HG03565 (cell line): ENCODE measurements at regions not wholly inside any gene's neighbourhood (a gene's known extent, or its start where the extent isn't known, plus 50 kb on each side); places are given as distances from the start of the nearest gene placed in this dataset.

Experiments
- ATAC-seq: cut with Tn5 transposase; IDR thresholded peaks from one replicate; pipeline ENCODE4 v1.9.1; 2021; ENCODE audit warnings: mild to moderate bottlenecking, moderate library complexity; ENCODE audit not compliant: unreplicated experiment

- ATAC-seq: no peak
Observed at GRCh38 chr1:50358962-50359361, 64.3 kb downstream of the DMRTA2 start.

- ATAC-seq: no peak
Observed at GRCh38 chr1:50357186-50357585, 66.1 kb downstream of the DMRTA2 start.

GRCh38 chr1:50354813-50355212, 68.4 kb downstream of the DMRTA2 start:
- ATAC-seq: no peak

- ATAC-seq: no peak
Observed at GRCh38 chr1:50352428-50352827, 70.8 kb downstream of the DMRTA2 start.

- no peak for ATAC-seq
Observed at GRCh38 chr1:50350868-50351267, 72.4 kb downstream of the DMRTA2 start.

GRCh38 chr1:50350421-50350820, 72.8 kb downstream of the DMRTA2 start:
- no peak for ATAC-seq

GRCh38 chr1:50349242-50349565, 74.0 kb downstream of the DMRTA2 start:
- ATAC-seq: no peak

GRCh38 chr1:50348449-50349241, 74.6 kb downstream of the DMRTA2 start:
- ATAC-seq: no peak

- no peak for ATAC-seq
Observed at GRCh38 chr1:50347933-50348332, 75.3 kb downstream of the DMRTA2 start.

- ATAC-seq: no peak
Observed at GRCh38 chr1:50346621-50347020, 76.6 kb downstream of the DMRTA2 start.

GRCh38 chr1:50343323-50343722, 79.9 kb downstream of the DMRTA2 start:
- ATAC-seq: no peak

- ATAC-seq: no peak
Observed at GRCh38 chr1:50342525-50342924, 80.7 kb downstream of the DMRTA2 start.

- ATAC-seq: no peak
Observed at GRCh38 chr1:50335036-50335435, 88.2 kb downstream of the DMRTA2 start.

GRCh38 chr1:50333595-50333974, 89.7 kb downstream of the DMRTA2 start:
- ATAC-seq: peak; percentile 79

- peak; percentile 55 for ATAC-seq
Observed at GRCh38 chr1:50332941-50333594, 90.2 kb downstream of the DMRTA2 start.

- no peak for ATAC-seq
Observed at GRCh38 chr1:50329332-50329932, 93.8 kb downstream of the DMRTA2 start.

- ATAC-seq: no peak
Observed at GRCh38 chr1:50328552-50328951, 94.7 kb downstream of the DMRTA2 start.

- ATAC-seq: no peak
Observed at GRCh38 chr1:50326026-50326425, 97.2 kb downstream of the DMRTA2 start.

GRCh38 chr1:50322579-50322978, 100.7 kb downstream of the DMRTA2 start:
- ATAC-seq: no peak

- ATAC-seq: no peak
Observed at GRCh38 chr1:50318428-50318827, 104.8 kb downstream of the DMRTA2 start.

GRCh38 chr1:50308878-50309277, 114.4 kb downstream of the DMRTA2 start:
- no peak for ATAC-seq

GRCh38 chr1:50305808-50306207, 117.4 kb downstream of the DMRTA2 start:
- no peak for ATAC-seq
